ENCODE measurements at regions not wholly inside any gene's neighbourhood (a gene's known extent, or its start where the extent isn't known, plus 50 kb on each side); places are given as distances from the start of the nearest gene placed in this dataset.

- TF ChIP-seq CTCF (IDR thresholded peaks at IDR 0.05; ENCODE audit: unreplicated experiment), result no peak
- H3K9me3 Mint-ChIP-seq (ENCODE audit: low read depth), result peaks cover 15% of the 10 kb centered on the region
Measured at GRCh38 chr21:25103500-25104207, 503.6 kb downstream of the MRPL39 start.

DNA sequence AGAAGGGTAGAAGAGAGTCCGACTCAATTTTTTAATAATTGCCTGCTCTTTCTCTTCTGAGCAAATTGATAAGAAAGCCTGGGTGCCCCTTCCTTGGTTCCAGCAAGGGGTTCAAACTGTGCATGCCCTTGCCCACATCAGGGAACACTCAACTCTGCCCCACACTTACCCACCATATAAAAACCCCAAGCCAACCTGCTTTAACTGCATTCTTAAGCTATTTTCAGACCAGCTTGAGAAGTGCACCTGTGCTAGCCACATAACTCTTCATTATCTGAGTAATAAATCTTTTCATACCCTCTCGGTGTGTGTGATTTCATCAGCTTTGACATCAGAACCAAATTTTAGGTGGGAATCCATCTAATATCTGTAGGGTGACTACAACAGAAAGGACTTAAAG lies 509.6 kb downstream of the MRPL39 start:
- no peak for TF ChIP-seq CTCF (IDR thresholded peaks at IDR 0.05; ENCODE audit: unreplicated experiment)
- peaks cover 1% of the 10 kb centered on the region for H3K36me3 Mint-ChIP-seq (ENCODE audit: insufficient read depth)
- H3K27me3 Mint-ChIP-seq, result no peaks in the 10 kb centered on the region
- peaks cover 11% of the 10 kb centered on the region for H3K9me3 Mint-ChIP-seq (ENCODE audit: low read depth)
- H3K27ac Mint-ChIP-seq, result no peak overlapping the region
- no peak overlapping the region for H3K4me3 Mint-ChIP-seq (ENCODE audit: low read depth)
- DNase-seq (ENCODE audit: low spot score, unreplicated experiment), result no peak
- no peaks in the 10 kb centered on the region for H3K4me1 Mint-ChIP-seq (ENCODE audit: low read depth)

More at GRCh38 chr21:25103500-25104207, 503.6 kb downstream of the MRPL39 start:
- no peak for DNase-seq (ENCODE audit: low spot score, unreplicated experiment)
- Mint-ChIP-seq H3K27me3 (no peaks in the 10 kb centered on the region), H3K27ac (no peak overlapping the region), H3K36me3 (ENCODE audit: insufficient read depth) (peaks cover 2% of the 10 kb centered on the region), H3K4me1 (ENCODE audit: low read depth) (no peaks in the 10 kb centered on the region), H3K4me3 (ENCODE audit: low read depth) (no peak overlapping the region)

GRCh38 chr21:25094695-25095094 lies 512.6 kb downstream of the MRPL39 start:
- Mint-ChIP-seq H3K9me3 (ENCODE audit: low read depth) (peaks cover 19% of the 10 kb centered on the region), H3K27ac (no peak overlapping the region), H3K4me3 (ENCODE audit: low read depth) (no peak overlapping the region), H3K36me3 (ENCODE audit: insufficient read depth) (peaks cover 1% of the 10 kb centered on the region), H3K4me1 (ENCODE audit: low read depth) (no peaks in the 10 kb centered on the region), H3K27me3 (no peaks in the 10 kb centered on the region)
- TF ChIP-seq CTCF (IDR thresholded peaks at IDR 0.05; ENCODE audit: unreplicated experiment), result no peak
- no peak for DNase-seq (ENCODE audit: low spot score, unreplicated experiment)

GRCh38 chr21:25092441-25093011 lies 514.8 kb downstream of the MRPL39 start:
- no peak for TF ChIP-seq CTCF (IDR thresholded peaks at IDR 0.05; ENCODE audit: unreplicated experiment)
- peaks cover 19% of the 10 kb centered on the region for H3K9me3 Mint-ChIP-seq (ENCODE audit: low read depth)
- DNase-seq (ENCODE audit: low spot score, unreplicated experiment), result no peak
- no peaks in the 10 kb centered on the region for H3K4me1 Mint-ChIP-seq (ENCODE audit: low read depth)
- H3K27ac Mint-ChIP-seq, result no peak overlapping the region
- no peak overlapping the region for H3K4me3 Mint-ChIP-seq (ENCODE audit: low read depth)
- no peaks in the 10 kb centered on the region for H3K27me3 Mint-ChIP-seq
- peaks cover 1% of the 10 kb centered on the region for H3K36me3 Mint-ChIP-seq (ENCODE audit: insufficient read depth)

DNA sequence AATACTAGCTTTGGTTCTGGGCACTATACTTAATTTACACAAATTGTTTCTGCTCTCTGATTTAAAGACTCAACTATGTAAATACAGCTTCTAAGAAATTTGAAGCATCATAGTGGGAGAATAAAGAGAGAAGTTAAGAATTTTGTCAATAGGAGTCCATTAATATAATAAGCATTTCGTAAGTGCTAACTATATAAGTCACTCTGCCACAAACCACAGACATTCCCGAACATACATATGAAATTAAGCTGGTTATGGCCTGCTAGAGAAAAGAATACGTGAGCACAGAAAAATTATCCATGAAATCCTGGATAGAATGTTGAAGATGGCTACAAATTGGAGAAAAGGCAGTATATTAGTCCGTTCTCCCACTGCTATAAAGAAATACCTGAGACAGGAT lies 526.2 kb downstream of the MRPL39 start:
- DNase-seq (ENCODE audit: low spot score, unreplicated experiment), result no peak
- Mint-ChIP-seq H3K4me3 (ENCODE audit: low read depth) (no peak overlapping the region), H3K4me1 (ENCODE audit: low read depth) (no peaks in the 10 kb centered on the region), H3K27me3 (no peaks in the 10 kb centered on the region), H3K36me3 (ENCODE audit: insufficient read depth) (no peaks in the 10 kb centered on the region), H3K9me3 (ENCODE audit: low read depth) (peaks cover 14% of the 10 kb centered on the region), H3K27ac (no peak overlapping the region)
- TF ChIP-seq CTCF (IDR thresholded peaks at IDR 0.05; ENCODE audit: unreplicated experiment), result no peak
